HG03066 (cell line): ENCODE measurements at regions not wholly inside any gene's neighbourhood (a gene's known extent, or its start where the extent isn't known, plus 50 kb on each side); places are given as distances from the start of the nearest gene placed in this dataset.

Source experiments
- ATAC-seq: cut with Tn5 transposase; IDR thresholded peaks from one replicate; pipeline ENCODE4 v1.9.1; 2021; ENCODE audit warnings: low read depth; ENCODE audit not compliant: unreplicated experiment

DNA sequence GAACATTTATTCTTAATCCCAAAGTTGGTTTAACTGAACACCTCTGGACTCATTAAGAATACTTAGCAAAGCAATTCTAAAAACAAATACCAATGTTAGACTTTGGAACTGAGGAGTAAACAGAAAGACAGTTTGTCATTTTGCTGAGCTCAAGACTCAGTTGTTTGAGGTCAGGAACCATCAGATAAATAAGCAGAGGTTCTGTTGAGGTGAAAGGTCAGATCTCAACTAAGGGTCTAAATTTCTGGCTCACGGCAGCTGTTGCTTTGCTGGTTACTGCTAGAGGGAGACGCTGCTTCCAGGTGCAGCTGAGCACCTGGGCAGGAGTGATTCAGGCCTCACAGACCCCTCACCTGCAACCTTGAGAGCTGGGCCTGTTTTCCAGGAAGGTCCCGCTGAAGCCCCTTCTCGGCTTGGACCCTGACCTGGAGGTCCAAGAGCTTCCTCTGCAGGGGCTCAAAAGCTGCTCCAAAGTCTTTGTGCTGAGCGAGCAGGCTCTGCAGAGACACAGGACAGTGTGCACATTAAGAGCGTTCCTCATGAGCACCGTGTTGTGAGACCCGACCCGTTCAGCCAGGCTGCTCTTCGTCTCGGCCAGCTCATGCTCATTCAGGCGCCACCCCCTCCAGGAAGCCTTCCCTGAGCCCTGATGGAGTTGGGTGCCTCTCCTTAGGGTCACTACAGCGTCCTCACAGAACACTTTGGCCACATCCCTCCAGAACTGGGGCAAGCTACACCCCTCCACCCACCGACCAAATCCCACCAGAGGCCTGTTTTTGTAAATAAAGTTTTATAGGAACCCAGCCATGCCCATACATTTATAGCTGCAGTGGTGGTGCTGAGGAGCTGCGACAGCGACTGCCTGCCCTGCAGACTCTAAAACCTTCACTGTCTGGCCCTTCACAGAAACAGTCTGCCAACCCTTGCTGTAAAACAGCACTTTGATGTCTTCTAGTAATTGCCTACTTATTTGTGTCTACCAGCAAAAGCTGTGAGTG lies 72.0 kb downstream of the SYNE3 start:
- no peak for ATAC-seq

GRCh38 chr14:95442633-95443021 lies 73.8 kb downstream of the SYNE3 start:
- peak; percentile 82 for ATAC-seq

DNA sequence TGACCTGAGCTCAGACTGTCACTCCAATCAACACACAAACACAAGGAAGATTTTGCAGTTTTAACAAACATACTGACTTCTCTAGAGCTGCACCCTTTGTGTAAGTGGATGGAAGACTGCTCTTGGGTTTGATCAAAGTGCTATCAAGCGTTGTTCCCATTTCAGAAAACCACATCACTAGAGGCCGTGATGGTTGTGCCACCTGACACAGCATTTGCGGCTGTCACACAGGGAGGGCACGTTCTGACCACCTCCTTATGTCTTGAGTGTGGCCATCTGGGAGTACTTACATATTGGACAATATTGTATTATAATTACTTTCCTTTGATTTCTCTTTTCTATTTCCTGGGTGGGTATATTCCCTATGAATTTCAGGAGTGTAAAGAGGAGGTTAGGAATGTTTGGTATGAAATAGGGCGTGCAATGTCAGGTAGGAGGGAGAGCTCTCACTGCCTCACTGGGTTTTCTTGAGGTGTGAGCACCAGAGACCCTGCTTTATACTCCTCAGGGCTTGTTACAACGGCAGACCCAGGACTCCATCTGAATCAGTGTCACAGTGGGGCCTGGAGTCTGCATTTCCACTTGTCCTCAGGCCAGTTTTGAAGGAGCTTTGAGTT lies 74.3 kb downstream of the SYNE3 start:
- ATAC-seq, result no peak

DNA sequence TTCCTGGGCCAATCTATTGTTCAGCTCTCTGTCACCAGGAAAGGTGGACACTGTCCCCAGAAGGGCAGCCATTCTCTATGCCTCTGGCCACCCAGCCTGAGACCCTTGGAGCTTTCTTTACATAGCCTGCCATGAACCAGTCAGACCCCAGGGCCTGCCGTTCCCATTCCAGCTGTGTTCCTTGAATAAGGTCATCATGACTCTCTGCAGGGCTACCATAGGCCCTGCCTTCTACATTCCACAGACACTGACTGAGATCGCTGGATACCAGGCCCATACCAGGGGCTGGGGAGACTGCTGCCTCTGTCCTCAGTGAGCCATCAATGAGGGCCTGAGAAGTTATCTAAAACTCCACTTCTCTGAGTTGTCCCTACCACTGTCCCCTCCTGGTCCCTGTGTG lies 75.5 kb downstream of the SYNE3 start:
- no peak for ATAC-seq

DNA sequence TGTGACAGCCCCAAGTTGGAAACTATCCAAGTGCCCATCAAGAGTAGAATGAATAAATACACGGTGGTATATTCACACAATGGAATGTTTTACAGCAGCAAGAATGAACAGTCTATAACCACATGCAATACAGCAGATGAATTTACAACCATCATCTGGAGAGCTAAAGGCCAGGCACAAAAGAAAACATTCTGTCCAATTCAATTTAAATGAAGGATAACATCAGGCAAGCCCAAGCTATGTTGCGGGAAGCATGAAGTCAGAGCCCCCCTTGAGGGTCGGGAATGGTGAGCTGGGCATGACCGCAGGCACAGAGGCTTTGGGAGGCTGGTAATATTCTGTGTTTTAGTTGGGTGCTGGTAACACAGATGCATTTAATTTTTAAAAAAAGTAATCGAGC lies 76.0 kb downstream of the SYNE3 start:
- ATAC-seq, result no peak

DNA sequence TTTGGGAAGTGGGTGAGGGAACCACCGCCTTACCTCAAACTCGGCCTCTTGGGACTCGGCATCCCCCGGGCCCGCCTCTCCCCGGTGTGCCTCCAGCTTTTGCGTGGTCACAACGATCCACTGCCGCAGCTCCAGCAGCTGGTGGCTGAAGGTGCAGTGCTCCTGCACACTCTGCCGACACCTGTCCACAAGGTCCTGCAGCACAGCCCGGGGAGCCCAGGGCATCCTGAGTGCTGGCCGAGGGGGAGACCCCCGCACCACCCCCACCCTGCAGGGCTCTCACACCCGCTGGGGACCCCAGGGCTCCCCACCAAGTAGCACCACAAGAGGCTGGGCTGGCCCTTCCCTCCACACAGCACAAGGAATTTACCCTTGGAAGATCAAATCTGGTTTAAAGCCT lies 76.6 kb downstream of the SYNE3 start:
- ATAC-seq, result no peak

DNA sequence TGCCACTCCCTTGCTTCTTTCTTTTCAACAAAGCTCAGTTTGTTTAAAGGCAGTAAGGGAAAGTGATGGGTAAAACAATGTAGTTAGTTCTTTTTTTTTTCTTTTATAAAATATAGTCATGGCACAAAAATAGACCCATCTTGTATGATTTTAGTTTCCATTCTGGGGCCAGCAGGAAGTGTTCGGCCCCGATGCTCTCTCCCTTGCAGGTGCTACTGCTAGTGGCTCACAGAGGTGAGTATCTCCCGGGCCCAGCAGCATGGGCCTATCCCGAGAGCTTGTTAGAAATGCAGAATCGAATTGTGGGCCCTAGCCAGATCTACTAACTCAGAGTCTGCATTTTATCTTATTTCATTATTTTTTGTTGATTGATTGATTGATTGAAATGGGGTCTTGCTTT lies 78.7 kb downstream of the SYNE3 start:
- ATAC-seq, result no peak

- ATAC-seq, result no peak
Observed at GRCh38 chr14:95436354-95436753, 80.1 kb downstream of the SYNE3 start.

DNA sequence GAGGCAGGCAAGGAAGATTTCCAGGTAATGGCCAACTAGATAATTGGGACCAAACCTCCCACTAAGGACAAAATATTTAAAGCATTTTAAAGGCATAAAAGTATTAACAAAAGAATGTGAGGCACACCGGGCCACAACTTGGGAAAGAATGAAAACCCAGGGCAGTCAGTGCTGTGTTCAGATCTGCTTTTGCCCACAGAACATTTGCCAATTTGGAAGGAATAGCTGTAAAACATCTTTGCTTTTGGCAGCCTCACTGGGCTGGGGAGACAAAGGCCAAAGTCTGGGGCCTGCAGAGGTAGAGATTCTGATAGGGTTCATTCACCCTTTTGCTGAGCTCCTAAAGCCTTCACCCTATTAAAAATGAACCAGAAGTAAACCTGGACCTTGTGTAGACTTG lies 82.3 kb downstream of the SYNE3 start:
- ATAC-seq, result no peak

GRCh38 chr14:95433094-95433478 lies 83.4 kb downstream of the SYNE3 start:
- ATAC-seq, result no peak

GRCh38 chr14:95432144-95433093 lies 84.0 kb downstream of the SYNE3 start:
- ATAC-seq, result no peak

DNA sequence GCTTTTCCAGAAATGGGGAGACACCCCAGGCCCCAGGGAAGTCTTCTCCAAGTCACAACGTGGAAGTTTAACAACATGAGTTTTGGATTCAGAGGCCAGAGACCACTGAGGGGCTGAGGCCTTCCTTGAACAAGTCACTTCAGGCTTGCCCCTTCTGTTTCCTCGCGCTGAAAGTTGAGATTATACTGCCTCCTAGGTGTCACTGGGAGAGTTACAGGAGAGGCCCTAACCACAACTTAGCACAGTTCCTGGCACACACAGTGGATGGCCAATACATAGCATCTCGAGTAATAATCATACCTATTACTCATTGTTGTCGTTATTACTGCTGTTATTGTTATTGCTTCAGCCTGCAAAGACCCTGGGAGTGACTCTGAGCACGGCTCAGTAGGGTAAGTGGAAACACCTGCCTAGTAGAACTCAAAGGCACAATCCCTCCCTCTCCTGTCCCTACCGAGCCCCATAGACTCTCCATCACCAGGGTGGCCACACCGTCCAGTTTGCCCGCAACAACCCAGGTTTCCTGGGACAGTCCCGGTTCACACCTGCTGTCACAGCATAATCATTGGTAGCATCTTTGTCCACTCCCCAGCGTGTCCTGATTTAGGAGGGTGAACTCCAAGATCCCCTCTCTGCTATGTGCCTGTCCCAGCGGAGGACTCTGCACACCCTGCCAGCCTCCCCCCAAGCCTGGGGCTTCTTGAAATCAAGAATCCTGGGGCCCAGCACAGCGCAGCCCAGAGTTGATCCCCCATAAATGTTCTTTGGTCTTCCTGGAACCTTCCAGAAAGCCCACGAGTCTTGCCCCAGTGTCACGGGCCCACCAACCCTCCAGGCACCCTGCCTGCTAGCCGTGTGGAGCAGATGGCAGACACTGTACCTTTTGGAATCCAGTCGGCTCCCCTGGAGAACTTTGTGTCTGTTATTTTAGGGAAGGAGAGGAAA lies 85.0 kb downstream of the SYNE3 start:
- no peak for ATAC-seq

- ATAC-seq, result no peak
Observed at GRCh38 chr14:95428557-95428956, 87.9 kb downstream of the SYNE3 start.

GRCh38 chr14:95426116-95426475 lies 90.4 kb downstream of the SYNE3 start:
- ATAC-seq, result no peak

- no peak for ATAC-seq
Observed at GRCh38 chr14:95425369-95426115, 90.9 kb downstream of the SYNE3 start.

DNA sequence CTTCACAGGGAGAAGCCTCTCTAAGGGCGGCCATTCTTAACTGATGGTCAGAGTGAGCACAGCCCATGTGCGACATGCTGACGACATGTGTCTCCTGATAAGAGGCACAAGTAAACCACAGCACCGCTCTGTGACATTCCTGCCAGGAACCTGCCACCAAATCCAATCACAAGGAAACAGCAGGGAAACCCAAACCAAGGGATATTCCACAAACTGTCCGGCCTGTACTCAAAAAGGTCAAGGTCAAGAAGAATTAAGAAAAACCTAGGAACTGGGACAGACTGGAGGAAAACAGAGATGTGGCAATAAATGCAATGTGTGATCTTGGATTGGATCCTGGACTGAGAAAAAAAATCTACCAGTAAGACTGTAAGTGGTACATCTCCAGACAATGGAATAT lies 91.9 kb downstream of the SYNE3 start:
- no peak for ATAC-seq

DNA sequence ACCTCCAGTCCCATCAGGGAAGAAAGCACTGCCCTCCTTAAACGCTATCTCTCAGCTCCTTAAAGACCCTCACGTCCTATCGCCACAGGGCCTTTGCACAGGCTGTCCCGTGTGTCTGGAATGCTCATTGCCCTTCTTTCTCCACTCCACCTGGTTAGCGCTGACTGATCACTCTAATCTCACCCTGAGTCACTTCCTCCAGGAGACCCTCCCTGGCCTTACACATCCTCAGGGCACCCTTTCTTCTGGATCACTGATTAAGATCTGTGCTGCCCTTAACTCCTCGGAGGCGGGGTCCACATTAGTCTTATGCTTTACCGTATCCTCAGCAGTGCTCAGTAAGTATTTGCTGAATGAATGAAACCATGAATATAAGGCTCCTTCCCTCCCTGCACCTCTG lies 94.7 kb downstream of the SYNE3 start:
- ATAC-seq, result no peak

GRCh38 chr14:95420060-95420459 lies 96.4 kb downstream of the SYNE3 start:
- no peak for ATAC-seq

DNA sequence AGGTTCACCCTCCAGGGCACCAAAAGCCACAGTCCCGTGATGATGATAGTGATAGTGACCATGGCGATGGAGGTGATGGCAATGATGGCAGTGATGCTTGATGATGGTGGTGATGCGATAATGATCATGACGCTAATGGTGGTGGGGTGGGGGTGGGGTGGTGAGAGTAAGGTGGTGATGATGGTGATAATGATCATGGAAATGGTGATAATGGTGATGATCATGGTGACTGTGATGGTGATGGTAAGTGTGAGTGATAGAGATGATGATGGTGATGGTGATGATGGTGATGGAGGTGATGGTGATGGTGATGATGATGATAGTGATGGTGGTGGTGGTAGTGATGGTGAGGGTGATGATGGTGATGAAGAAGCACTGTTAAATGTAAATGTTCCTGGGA lies 96.9 kb downstream of the SYNE3 start:
- ATAC-seq, result no peak
